Pancreas (tissue), 10 donors: ENCODE measurements at regions not wholly inside any gene's neighbourhood (a gene's known extent, or its start where the extent isn't known, plus 50 kb on each side); places are given as distances from the start of the nearest gene placed in this dataset.
A peak's percentile ranks its signal among the peaks of the same experiment; 100 is the strongest.

Source experiments
- ATAC-seq, 4 donors: fragments of 200-7000 bp; cut with Tn5 transposase; one replicate each; pipeline versions ENCODE4 v1.8.0 to v1.9.1; 2020; ENCODE audit warnings: mild to moderate bottlenecking in 4 of 4, moderate library complexity in 4 of 4
- DNase-seq, 6 donors: peaks; one replicate each; pipeline ENCODE4 v3.0.0-alpha.2; 2020
- FAIRE-seq: peaks from 2 replicates; lab custom pipeline; 2012; peaks lifted over from hg19 to GRCh38; lab: Jason Lieb, UNC
- H3K27ac ChIP-seq, 4 donors: fragments of 200-600 bp; sonication (generic); 1 replicate in 3 of 4; 2 replicates in 1 of 4; pipeline versions ENCODE4 v1.5.0 to v1.8.0; 2020
- H3K27me3 ChIP-seq, 4 donors: fragments of 200-600 bp; one replicate each; pipeline ENCODE4 v1.8.0; 2021
- H3K36me3 ChIP-seq, 3 donors: fragments of 200-600 bp; sonication (generic) in 1 of 3; one replicate each; pipeline versions ENCODE4 v1.5.0 to v1.8.0; 2020 to 2021
- H3K4me1 ChIP-seq, 3 donors: fragments of 200-600 bp; one replicate each; pipeline ENCODE4 v1.8.0; 2021
- H3K4me3 ChIP-seq, 4 donors: fragments of 200-600 bp; sonication (generic) in 2 of 4; one replicate each; pipeline versions ENCODE4 v1.5.0 to v1.8.0; 2020 to 2021
- H3K9me3 ChIP-seq, 4 donors: fragments of 200-600 bp; one replicate each; pipeline ENCODE4 v1.8.0; 2021
- WGBS, 2 donors: extraction: QIAGEN DNeasy Blood & Tissue Kit; methylation state at CpG; one replicate each; pipeline ENCODE4 v1.1.7; 2013; 5-methylcytosine and 5-hydroxymethylcytosine counted together
- intact Hi-C, 3 donors: fragments of 100-400 bp; cut with DNase I; formaldehyde crosslinking; loops; one replicate each; pipeline versions ENCODE4 v1.11.1 to v1.14.2; 2022
- TF ChIP-seq, protein P1 (sequence below), 4 donors: fragments of 200-600 bp; sonication (generic) in 3 of 4; IDR thresholded peaks; one replicate each; pipeline versions ENCODE4 v1.5.0 to v1.8.0; 2021; ENCODE audit warnings: antibody characterized with exemption in 4 of 4
- donor health status: healthy with polysubstance abuse.
- donor health status: DM: no; HTN: no; CAD: no; lungs with moderate emphysema.
- donor health status: DM: no; HTN: no; CAD: no.
- donor health status: control.
- donor health status: control.
- donor health status: Bipolar disorder and iron deficiency.
- donor health status: DM: yes; HTN: yes; CAD: no.
- donor health status: DM: no; HTN: no; CAD: no.
- donor health status: DM: no; HTN: no; CAD: no.
- donor health status: DM: yes; HTN: yes; CAD: no.

DNA sequence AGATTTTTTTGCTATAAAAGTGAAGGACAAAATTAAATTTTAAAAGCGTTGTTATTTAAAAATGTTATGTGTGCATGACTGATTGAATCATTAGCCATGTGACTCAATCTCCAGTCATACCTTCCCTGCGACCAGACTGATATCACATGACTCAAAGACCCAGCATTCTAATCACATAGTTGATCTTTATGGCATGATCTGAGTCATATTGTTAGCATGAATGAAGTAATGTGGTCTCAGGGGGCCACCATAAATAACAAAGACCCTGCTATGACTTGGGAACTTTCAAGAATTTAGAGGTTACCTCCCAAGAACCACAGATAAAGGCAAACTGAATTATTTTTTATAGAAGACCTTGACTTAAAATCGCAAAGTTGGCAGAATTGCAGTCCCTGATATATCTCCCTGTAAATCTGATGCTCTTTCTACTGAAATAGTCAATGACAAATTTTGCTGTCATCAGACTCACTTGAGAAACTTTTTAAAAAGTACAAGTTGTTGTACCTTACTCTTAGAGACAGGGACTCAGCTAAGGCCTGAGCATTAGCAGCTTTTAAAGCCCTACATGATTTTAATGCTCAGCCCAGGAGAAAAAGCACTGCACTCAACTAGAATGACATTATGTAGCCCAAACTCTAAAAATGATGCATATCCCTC is 717.3 kb downstream of the XPNPEP1 start:
- intact Hi-C loops, result no loop called here
- ATAC-seq, result no peak
- Histone ChIP-seq H3K9me3 (no peaks in the 10 kb centered on the region), H3K36me3 (no peaks in the 10 kb centered on the region), H3K4me1 (no peaks in the 10 kb centered on the region), H3K4me3 (no peak overlapping the region), H3K27me3 (no peaks in the 10 kb centered on the region), H3K27ac (no peak overlapping the region)
- TF ChIP-seq, protein P1, sequence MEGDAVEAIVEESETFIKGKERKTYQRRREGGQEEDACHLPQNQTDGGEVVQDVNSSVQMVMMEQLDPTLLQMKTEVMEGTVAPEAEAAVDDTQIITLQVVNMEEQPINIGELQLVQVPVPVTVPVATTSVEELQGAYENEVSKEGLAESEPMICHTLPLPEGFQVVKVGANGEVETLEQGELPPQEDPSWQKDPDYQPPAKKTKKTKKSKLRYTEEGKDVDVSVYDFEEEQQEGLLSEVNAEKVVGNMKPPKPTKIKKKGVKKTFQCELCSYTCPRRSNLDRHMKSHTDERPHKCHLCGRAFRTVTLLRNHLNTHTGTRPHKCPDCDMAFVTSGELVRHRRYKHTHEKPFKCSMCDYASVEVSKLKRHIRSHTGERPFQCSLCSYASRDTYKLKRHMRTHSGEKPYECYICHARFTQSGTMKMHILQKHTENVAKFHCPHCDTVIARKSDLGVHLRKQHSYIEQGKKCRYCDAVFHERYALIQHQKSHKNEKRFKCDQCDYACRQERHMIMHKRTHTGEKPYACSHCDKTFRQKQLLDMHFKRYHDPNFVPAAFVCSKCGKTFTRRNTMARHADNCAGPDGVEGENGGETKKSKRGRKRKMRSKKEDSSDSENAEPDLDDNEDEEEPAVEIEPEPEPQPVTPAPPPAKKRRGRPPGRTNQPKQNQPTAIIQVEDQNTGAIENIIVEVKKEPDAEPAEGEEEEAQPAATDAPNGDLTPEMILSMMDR (IDR thresholded peaks at IDR 0.05), result no peak
- FAIRE-seq, result no peak
- 71 to 75% methylated on average over 3 of the region's 3 CpGs for WGBS, 2 donors
- DNase-seq, result no peak

DNA sequence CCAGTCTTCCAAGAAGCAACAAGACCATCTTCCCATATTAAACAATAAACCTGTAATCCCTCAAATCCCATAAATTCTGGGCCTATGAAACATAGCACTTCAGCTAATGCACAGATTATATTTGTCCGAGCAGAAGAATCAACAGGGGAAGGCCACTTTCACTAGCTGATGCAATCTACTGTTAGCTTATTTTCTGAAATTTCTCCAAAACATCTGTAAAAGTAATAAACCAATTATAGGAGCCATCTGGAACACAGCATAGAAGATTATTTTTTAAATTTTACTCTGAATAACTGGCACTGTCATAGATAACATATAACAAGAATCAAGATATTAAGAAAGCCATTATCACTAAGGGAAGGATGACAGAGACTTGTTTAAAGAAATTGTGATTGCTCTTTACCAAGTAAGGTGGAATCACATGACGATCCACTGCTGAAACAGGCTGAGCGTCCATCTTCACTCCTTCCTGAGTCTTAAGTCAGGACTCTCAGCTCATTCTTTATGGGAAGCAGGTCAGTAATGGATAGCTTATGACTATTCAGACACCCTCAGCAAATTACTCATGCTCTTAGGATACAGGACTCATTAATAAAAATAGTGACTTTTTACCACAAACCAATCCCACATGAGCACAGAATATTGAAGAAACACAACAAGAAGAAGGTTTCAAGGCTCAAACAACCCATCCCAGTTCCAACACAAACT is 719.5 kb downstream of the XPNPEP1 start:
- no peak for DNase-seq
- no peak overlapping the region for H3K27ac ChIP-seq
- H3K9me3 ChIP-seq, result no peaks in the 10 kb centered on the region
- no peaks in the 10 kb centered on the region for H3K4me1 ChIP-seq
- H3K36me3 ChIP-seq, result no peaks in the 10 kb centered on the region
- no peak for FAIRE-seq
- TF ChIP-seq, protein P1 (IDR thresholded peaks at IDR 0.05), result no peak
- ATAC-seq, result no peak
- intact Hi-C loops, result no loop called here
- no peak overlapping the region for H3K4me3 ChIP-seq
- no peaks in the 10 kb centered on the region for H3K27me3 ChIP-seq
- 87 to 91% methylated on average over 3 of the region's 3 CpGs for WGBS, 2 donors

DNA sequence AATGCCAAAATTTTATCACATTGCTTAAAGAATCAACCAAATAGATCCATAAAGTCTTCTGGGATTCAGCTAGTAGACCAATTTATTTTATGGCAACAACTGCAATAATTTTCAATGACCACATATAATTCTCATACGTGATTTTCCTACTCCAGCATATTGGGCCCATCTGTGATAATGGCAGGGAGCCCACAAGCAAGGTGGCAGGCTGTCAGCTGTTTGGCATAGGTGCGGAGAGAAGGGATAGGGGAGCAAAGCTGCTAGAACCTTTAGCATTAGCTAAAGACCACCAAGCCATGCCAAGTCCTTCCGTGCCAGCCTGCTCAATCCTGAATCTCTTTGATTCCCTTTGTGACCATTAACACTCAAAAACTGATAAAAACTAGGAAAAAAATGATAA is 721.2 kb downstream of the XPNPEP1 start:
- no peaks in the 10 kb centered on the region for H3K27me3 ChIP-seq
- no peaks in the 10 kb centered on the region for H3K36me3 ChIP-seq
- TF ChIP-seq, protein P1 (IDR thresholded peaks at IDR 0.05), result no peak
- H3K27ac ChIP-seq, result no peak overlapping the region
- FAIRE-seq (no peak), ATAC-seq (peak in 1 of 4 donors; percentile 52), DNase-seq (peak in 3 of 6 donors; percentile 3 to 36 (median 21))
- WGBS, 2 donors, result 43 to 49% methylated on average over 3 of the region's 3 CpGs
- H3K4me3 ChIP-seq, result no peak overlapping the region
- no peaks in the 10 kb centered on the region for H3K4me1 ChIP-seq
- no peaks in the 10 kb centered on the region for H3K9me3 ChIP-seq
- intact Hi-C loops, result no loop called here

DNA sequence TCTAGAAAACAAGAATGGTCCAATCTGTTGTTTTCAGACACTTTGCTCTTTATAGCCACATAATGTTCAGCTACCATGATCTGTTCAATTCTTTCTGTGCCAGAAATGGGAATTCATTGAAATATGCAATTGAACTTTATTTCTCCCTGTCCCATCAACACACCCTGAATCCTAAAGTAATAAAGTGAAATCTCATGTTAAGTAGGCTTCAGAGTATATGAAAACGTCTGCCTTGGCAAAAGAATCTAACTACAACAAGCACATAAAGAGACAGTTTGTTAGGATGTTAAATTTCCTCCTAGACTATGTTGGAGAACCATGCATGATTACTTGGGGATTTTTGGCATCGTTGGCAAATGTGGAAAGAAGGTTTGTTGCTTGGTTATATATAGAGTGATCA is 722.7 kb downstream of the XPNPEP1 start:
- no peak overlapping the region for H3K4me3 ChIP-seq
- TF ChIP-seq, protein P1 (IDR thresholded peaks at IDR 0.05), result no peak
- ATAC-seq, result no peak
- H3K36me3 ChIP-seq, result no peaks in the 10 kb centered on the region
- WGBS, 2 donors, result 69 to 82% methylated on average over 2 of the region's 2 CpGs
- H3K4me1 ChIP-seq, result no peaks in the 10 kb centered on the region
- DNase-seq, result no peak
- intact Hi-C loops, result no loop called here
- H3K9me3 ChIP-seq, result no peaks in the 10 kb centered on the region
- H3K27me3 ChIP-seq, result no peaks in the 10 kb centered on the region
- H3K27ac ChIP-seq, result no peak overlapping the region
- no peak for FAIRE-seq

DNA sequence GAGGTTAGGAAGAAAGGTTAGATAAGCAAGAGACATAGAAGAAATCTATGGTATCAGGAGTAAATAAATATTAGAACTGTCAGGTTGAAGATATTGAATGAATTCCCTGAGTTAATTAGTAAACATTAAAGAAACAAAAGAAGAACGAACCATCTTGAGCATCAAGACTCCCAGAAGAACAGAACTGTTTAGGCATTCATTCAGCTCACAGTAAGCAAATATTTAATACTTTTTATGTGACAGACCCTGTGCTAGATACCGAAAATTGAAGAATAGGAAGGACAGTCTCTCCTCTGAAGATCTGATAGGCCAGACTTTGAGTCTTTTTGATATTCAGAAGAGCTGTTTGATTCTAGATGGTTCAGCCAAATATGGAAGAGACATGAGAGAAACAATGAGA is 731.5 kb downstream of the XPNPEP1 start:
- ATAC-seq, result no peak
- Histone ChIP-seq H3K27ac (no peak overlapping the region), H3K9me3 (no peaks in the 10 kb centered on the region), H3K27me3 (no peaks in the 10 kb centered on the region), H3K36me3 (no peaks in the 10 kb centered on the region), H3K4me1 (no peaks in the 10 kb centered on the region), H3K4me3 (no peak overlapping the region)
- intact Hi-C loops, result no loop called here
- WGBS, 2 donors, result 37 to 40% methylated on average over 2 of the region's 2 CpGs
- TF ChIP-seq, protein P1 (IDR thresholded peaks at IDR 0.05), result no peak
- FAIRE-seq, result no peak
- no peak for DNase-seq
